NB4 (cell line): ENCODE measurements at regions not wholly inside any gene's neighbourhood (a gene's known extent, or its start where the extent isn't known, plus 50 kb on each side); places are given as distances from the start of the nearest gene placed in this dataset.
"Not testable (repeated sequence)": the region's sequence is repeated elsewhere in the genome, so short reads cannot be mapped to it uniquely, and the experiment has no call there.

ENCODE experiments used
- DNase-seq: peaks from one replicate; pipeline ENCODE4 v3.0.0; 2010; ENCODE audit warnings: low read depth
- H3K4me3 ChIP-seq: one replicate; pipeline ENCODE4 v1.5.1; 2011; ENCODE audit warnings: mild to moderate bottlenecking, low read depth, low read length, moderate library complexity
- MYC ChIP-seq: IDR thresholded peaks from 2 replicates; pipeline ENCODE4 v1.6.1; 2011; ENCODE audit warnings: low read depth, low read length
- POLR2A ChIP-seq: IDR thresholded peaks from 2 replicates; pipeline ENCODE4 v1.6.1; 2011; ENCODE audit warnings: mild to moderate bottlenecking; ENCODE audit not compliant: insufficient read length; ENCODE audit errors: extremely low read depth
- TF ChIP-seq, protein P1 (sequence below): IDR thresholded peaks from one replicate; pipeline ENCODE4 v1.5.1; 2012; ENCODE audit warnings: low read depth, low read length
- TF ChIP-seq, protein P2 (sequence below): IDR thresholded peaks from 2 replicates; pipeline ENCODE4 v1.6.1; 2011; ENCODE audit warnings: low read depth, low read length

DNA sequence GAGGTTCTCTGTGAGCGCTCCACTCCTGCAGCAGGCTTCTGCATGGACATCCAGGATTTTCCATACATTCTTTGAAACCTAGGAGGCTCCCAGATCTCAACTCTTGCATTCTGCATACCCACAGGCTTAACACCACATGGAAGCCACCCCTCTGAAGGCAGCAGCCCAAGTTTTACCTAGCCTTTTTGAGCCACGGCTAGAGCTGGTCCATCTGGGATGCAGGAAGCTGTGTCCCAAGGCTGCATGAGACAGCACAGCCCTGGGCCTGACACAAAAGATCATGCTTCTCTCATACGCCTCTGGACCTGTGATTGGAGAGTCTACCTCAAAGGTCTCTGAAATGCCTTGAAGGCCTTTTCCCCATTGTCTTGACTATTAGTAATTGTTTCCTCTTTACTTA, 53.6 kb upstream of the RPRM start:
- no peak overlapping the region for H3K4me3 ChIP-seq
- DNase-seq, result no peak
- TF ChIP-seq POLR2A (no peak), MYC (no peak)
- TF ChIP-seq, protein P1, sequence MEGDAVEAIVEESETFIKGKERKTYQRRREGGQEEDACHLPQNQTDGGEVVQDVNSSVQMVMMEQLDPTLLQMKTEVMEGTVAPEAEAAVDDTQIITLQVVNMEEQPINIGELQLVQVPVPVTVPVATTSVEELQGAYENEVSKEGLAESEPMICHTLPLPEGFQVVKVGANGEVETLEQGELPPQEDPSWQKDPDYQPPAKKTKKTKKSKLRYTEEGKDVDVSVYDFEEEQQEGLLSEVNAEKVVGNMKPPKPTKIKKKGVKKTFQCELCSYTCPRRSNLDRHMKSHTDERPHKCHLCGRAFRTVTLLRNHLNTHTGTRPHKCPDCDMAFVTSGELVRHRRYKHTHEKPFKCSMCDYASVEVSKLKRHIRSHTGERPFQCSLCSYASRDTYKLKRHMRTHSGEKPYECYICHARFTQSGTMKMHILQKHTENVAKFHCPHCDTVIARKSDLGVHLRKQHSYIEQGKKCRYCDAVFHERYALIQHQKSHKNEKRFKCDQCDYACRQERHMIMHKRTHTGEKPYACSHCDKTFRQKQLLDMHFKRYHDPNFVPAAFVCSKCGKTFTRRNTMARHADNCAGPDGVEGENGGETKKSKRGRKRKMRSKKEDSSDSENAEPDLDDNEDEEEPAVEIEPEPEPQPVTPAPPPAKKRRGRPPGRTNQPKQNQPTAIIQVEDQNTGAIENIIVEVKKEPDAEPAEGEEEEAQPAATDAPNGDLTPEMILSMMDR, result no peak
- TF ChIP-seq, protein P2, sequence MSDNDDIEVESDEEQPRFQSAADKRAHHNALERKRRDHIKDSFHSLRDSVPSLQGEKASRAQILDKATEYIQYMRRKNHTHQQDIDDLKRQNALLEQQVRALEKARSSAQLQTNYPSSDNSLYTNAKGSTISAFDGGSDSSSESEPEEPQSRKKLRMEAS, result no peak

DNA sequence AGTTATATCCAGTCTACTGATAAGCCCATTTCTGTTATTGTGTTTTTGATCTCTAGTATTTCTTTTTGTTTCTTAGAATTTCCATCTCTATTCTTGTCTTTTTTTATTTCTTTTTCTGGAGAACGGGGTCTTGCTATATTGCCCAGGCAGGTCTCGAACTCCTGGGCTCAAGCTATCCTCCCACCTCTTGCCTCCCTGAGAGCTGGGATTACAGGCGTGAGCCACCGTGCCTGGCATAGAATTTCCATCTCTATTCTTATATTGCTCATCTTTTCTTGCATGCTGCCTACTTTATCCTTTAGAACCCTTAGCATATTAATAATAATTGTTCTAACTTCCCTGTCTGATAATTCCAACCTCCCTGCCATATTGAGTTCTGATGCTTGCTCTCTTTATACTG, 55.2 kb upstream of the RPRM start:
- not testable (repeated sequence) for DNase-seq, H3K4me3 ChIP-seq

DNA sequence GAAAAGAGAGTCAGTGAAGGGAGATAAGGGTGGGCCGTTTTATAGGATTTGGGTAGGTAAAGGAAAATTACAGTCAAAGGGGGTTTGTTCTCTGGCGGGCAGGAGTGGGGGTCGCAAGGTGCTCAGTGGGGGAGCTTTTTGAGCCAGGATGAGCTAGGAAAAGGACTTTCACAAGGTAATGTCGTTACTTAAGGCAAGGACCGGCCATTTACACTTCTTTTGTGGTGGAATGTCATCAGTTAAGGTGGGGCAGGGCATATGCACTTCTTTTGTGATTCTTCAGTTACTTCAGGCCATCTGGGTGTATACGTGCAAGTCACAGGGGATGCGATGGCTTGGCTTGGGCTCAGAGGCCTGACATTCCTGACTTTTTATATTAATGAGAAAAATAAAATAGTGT, 56.0 kb upstream of the RPRM start:
- not testable (repeated sequence) for DNase-seq, H3K4me3 ChIP-seq

DNA sequence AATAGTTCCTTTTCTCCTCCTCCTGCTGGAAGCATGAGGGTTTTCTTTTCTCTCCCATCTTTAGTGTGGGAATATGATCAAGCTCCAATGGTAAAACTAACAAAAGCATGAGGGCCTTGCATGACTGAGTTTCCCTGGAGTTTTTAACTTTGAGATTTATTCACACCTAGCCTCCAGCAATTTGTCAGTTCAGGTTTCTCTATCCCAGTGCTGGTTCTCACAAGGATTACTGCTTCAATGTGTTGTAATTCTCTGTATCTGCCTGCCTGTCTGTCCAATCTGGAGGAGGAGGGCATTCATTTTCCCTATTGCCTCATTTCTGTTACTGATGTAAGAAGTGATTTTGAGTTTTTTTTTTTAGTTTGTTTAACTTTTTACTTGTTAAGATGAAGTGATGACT, 57.6 kb upstream of the RPRM start:
- no peak overlapping the region for H3K4me3 ChIP-seq
- no peak for DNase-seq
- TF ChIP-seq MYC (no peak), POLR2A (no peak)
- TF ChIP-seq, protein P1, result no peak
- TF ChIP-seq, protein P2, result no peak

DNA sequence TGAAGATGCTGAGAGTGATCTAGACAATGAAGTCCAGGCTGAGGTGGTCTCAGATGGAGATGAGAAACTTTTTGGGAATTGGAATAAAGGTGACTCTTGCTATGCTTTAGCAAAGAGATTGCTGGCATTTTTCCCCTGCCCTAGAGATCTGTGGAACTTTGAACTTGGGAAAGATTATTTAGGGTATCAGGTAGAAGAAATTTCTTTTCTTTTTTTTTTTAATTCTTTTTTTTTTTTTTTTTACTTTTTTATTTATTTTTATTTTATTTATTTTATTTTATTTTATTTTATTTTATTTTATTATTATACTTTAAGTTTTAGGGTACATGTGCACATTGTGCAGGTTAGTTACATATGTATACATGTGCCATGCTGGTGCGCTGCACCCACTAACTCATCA, 59.5 kb upstream of the RPRM start:
- not testable (repeated sequence) for DNase-seq, H3K4me3 ChIP-seq

DNA sequence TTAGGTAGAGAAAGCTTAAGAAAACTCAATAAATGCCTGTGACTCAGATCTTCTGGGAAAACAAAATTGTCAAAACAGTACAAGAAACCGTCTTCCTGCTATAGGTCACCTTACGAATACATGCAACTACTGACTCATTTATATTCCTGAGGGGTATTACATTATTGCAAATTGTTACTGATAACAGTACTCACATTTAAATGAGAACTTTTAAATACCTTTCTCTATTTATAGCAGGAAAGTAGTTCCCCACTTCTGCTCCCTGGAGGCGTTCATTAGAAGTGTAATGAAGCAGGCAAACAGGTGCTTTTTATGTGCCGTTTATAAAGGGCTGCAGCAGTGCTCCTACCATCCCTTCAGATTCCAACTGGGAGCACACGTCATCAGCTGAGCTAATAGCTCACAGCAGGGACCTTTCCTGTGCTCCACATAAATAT, 65.1 kb upstream of the RPRM start:
- DNase-seq, result no peak

DNA sequence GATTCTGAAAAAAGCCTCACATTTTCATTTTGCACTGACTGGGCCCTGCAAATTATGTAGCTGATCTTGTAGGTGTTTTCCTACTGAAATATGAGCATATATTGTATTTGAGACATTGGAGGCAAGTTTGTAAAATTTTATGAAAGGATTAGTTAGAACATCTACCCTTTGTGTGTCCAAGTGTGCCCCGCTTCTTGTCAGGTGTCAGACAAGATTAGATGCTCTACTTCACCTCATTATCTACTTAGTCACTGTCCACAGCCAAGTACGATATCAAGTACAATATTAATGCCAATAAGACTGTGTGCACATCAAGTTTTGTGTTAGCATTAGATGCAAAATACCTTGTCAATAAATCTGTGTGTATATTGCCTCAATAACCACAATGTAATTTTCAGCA, 67.8 kb upstream of the RPRM start:
- TF ChIP-seq, protein P2, result no peak
- TF ChIP-seq, protein P1, result no peak
- TF ChIP-seq POLR2A (no peak), MYC (no peak)
- no peak overlapping the region for H3K4me3 ChIP-seq
- DNase-seq, result no peak

More for the DNA sequence above, 65.1 kb upstream of the RPRM start:
- no peak overlapping the region for H3K4me3 ChIP-seq
- TF ChIP-seq, protein P2, result no peak
- TF ChIP-seq MYC (no peak), POLR2A (no peak)
- TF ChIP-seq, protein P1, result no peak

DNA sequence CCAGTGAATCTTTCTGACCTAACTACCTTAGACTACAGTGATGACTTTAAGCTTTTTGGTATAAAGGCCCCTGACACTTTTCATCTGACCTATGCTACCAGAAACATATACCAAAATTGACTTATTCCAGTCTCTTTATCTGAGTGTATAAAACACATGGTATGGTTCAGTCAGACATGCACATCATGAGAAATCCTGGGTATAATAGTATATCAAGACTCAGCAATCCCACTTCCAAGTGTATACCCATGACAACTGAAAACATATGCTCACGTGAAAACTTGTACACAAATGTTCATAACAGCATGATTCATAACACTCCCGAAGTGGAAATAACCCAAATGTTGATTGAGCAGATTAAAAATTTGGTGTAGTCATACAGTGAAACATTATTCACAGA, 70.0 kb upstream of the RPRM start:
- H3K4me3 ChIP-seq, result no peak overlapping the region
- no peak for TF ChIP-seq POLR2A
- no peak for TF ChIP-seq MYC
- TF ChIP-seq, protein P2, result no peak
- TF ChIP-seq, protein P1, result no peak
- DNase-seq, result no peak
